NCI-H748 treated with DMSO at 0.1 percent for 48 hours (cell line): ENCODE measurements at regions not wholly inside any gene's neighbourhood (a gene's known extent, or its start where the extent isn't known, plus 50 kb on each side); places are given as distances from the start of the nearest gene placed in this dataset.

ENCODE experiments used
- DNase-seq: peaks from one replicate; lab custom pipeline; 2025; lab: John Stamatoyannopoulos, UW

DNA sequence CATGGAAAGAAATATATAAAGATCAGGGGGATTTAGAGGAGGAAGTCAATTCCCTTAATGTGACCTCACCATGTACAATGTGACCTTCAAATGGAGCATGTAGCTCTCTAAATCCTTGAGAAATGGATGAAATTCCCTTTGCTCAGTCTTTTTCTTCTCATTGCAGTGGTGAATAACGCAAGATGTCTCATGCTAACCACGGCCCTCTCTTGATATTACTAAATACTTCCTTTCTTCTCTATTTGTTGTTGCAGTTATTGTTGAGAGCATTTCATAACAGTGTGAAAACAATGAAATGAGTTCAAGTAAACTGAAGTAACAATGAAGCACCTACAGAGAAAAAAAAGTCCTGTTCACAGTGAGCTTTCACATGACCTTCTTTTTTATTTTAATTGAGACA, 55.6 kb downstream of the ZNF281 start:
- no peak for DNase-seq

- DNase-seq: no peak
Observed at GRCh38 chr1:200353232-200353631, 56.6 kb downstream of the ZNF281 start.

DNA sequence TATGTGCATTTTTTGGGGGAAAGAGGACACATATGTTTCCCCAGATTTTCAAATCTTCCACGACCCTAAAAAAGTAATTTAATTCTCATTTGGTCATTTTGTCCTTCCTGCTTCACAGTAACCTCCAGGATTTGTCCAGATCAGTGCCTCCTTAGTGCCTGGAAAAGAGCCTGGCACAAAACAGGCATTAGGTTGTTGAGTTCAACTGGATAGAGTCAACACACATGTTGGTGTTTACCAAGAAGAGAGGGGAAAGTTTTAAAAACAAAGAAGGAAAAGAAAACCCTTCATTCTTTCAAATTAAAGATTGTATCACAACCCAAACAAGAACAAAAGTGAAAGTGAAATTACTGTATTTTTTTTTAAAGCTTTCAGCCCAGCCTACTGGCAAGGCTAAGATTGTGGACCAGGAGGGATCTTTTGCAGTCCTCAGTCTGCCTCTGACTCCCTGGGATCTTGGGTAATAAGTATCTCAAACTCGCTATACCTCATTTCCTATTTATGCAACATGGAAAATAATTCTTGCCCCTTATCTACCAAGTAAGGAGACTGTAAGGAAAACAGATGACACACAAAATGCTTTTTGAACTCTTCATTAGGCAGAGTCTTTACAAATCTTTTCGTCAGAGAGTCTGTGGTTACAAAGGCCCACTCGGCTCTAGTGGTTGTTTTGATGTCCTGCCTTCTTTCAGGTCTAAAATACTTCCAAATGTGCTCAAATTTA, 57.8 kb downstream of the ZNF281 start:
- DNase-seq: no peak

DNA sequence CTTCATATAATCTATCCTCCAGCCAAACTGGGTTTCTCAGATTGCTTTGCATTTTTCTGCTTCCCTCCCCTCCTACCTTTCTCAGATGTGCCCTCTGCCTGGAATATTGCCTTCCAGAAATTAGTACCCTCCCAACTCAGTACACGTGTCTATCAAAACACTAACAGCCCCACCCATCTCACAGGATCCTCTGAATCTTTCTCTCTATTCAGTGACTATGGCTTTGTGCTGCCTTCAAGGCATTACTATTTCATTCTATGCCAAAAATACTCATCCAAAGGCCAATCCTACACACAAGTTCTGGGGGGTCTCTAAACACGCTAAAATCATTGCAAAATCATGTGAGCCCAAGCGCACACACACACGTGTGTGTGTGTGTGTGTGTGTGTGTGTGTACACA, 58.4 kb downstream of the ZNF281 start:
- DNase-seq: no peak

DNA sequence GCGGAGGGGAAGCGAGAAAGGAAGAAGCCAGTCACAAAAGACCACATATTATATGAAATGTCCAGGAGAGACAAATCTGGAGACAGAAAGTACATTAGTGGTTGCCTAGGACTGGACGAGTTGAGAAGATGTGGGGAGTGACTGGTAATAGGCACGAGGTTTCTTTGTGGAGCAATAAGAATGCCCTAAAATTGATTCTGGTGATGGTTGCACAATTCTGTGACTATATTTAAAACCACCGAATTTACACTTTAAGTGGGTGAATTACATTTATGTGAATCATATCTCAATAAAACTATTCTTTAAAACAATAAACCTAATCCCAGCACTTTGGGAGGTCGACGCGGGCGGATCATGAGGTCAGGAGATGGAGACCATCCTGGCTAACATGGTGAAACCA, 63.1 kb downstream of the ZNF281 start:
- no peak for DNase-seq

GRCh38 chr1:200345520-200345919, 64.3 kb downstream of the ZNF281 start:
- no peak for DNase-seq

DNA sequence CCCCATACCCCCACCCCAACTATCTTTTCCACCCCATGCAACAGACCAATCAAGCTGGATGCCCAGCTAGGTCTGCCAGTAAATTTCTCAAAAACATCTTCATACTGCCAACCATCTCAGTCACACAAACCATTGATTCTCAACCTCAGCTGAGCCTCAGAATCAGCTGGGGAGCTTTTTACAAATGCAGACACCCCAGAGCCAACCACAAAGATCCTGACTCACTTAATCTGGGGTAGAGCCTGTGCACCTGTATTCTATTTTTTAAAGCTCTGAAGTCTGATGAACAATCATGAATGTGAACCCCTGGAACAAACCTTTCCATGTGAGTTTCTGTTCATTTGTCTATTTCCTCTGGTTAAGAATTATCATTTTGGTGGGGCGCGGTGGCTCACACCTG, 66.0 kb downstream of the ZNF281 start:
- no peak for DNase-seq

GRCh38 chr1:200342511-200343311, 67.1 kb downstream of the ZNF281 start:
- no peak for DNase-seq

GRCh38 chr1:200338451-200338850, 71.4 kb downstream of the ZNF281 start:
- no peak for DNase-seq

DNA sequence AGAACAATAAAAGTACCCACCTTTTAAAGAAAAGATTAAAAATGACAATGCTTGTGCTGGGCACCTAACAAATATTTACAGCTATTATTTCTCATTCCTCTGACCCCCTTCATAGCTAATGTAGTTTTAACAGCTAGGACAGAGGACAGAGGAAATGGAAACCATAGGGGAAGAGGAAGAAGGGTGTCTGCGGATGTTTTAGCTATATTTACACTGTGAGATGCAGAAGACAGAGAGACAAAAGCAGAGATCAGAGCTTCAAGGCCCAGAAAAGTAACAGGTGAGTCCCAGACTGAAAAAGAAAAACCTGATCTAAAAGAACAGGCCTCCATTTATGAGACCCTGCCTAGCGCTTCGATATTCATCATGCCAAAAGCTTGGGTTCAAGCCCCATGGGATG, 72.0 kb downstream of the ZNF281 start:
- no peak for DNase-seq

DNA sequence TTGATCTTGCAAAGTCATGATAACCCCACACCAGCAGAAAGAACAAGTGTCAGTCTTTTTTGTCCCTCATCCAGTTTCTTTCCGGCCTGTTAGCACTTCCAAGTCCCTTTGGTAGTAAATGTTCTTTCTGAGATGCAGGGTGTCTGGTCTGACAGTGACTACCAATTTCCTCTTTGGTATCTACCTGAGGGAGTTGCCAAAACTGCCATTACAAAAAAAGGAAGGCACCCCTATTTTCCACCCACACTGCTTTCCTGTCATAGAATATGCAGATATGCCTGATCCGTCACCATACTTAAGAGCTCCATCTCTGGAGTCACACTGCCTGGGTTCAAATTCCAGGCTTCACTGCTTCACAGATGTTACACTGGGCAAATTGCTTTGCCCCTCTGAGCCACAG, 72.4 kb downstream of the ZNF281 start:
- DNase-seq: no peak

DNA sequence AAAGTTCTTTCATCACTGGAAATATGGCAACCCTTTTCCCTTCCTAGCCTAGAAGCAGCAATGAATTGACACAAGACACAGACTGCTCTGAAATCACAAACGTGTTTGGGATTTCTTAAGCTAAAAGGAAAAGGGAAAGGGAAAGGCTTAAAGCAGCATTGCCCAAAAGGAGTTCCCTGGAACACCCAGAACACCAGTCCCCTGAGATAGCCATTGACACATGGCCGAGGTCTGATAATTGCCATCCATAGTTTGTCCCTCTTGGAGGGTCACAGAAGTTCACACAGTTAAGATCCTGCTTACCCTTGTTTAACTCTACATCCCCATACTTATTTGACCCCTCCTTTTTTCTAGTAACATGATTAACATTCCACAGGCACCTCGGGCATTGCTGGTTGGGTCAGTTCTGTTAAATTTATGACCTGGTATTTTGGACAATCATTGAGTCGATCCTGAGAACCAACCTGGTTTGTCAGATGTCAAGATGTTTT, 72.9 kb downstream of the ZNF281 start:
- DNase-seq: no peak

DNA sequence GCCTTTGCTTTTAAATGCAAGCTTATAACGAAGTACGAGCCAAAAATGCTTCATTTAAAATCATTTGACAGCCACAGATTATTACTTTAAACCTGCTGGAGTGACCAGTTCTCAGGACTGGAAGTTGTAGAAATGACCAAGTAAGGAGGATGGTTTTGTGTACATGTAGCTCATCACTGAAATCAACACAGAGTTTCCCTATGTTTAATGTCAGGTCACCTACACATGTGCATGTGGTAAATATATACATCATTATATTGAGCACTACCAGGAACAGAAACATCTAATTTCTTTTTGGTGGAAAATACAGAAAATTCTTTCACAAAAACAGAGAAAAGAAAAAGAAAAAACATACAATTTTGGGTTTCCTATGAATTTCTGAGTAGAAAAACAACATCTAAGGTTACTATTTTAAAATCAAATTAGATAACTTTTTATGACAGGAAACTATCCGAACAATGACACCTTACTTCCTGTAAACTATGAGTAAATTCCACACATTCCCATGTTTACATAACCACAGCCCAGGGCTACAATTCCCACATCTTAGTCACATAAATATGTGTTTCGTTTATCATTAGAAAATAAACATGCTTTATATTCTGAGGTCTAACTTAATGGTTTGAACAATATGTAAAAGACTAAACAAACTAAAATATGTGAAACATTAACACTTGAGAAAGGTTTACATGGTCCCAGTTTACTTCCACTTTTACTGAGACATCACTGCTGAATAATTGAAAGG, 73.6 kb downstream of the ZNF281 start:
- no peak for DNase-seq

DNA sequence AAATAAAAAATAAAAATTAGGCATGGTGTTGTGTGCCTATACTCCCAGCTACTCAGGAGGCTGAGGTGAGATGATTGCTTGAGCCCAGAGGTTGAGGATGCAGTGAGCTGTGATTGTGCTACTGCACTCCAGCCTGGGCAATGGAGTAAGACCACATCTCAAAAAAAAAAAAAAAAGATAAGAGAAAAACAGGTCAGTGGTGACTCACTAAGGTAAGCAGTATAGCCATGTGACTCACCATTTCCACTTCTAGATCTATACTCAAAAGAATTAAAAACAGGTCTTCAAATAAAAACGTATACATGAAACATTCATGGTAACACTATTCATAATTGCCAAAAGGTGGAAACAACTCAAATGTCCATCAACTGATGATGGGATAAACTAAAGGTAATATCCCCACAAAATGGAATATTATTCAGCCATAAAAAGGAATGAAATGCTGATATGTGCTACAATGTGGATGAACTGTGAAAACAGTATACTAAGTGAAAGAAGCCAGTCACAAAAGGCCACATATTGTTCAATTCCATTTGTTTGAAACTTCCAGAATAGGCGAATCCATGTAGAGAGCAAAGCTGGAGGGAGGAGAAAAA, 75.1 kb downstream of the ZNF281 start:
- DNase-seq: no peak

DNA sequence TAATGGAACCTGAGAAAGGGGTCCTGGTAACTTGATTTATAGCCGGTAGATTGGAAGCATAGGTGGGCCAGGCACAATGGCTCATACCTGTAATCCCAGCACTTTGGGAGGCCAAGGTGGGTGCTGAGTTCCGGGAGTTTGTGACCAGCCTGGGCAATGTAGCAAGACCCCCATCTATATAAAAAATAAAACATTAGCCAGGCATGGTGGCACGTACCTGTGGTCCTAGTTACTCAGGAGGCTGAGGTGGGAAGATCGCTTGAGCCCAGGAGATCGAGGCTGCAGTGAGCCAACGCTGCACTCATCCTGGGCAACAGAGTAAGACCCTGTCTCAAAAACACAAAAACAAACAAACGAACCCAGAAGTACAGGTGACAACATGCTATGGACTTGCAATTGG, 76.5 kb downstream of the ZNF281 start:
- no peak for DNase-seq

DNA sequence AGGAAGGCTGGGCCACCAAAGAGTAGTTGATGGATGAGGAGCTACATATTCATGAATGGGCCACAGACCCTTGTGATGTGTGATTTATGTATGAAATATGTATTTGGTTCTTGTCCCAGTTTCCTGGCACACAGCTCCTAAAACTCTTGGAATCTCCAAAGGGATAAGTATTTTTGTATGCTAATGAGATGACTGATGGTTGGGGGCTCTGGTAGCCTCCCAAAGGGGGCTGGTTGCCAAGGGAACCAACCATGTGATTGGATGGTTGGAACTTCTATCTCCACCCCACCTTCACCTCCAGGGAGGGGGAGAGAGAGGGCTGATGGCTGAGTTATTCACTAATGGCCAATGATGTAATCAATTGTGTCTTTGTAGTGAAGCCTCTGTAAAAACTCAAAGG, 77.1 kb downstream of the ZNF281 start:
- no peak for DNase-seq

DNA sequence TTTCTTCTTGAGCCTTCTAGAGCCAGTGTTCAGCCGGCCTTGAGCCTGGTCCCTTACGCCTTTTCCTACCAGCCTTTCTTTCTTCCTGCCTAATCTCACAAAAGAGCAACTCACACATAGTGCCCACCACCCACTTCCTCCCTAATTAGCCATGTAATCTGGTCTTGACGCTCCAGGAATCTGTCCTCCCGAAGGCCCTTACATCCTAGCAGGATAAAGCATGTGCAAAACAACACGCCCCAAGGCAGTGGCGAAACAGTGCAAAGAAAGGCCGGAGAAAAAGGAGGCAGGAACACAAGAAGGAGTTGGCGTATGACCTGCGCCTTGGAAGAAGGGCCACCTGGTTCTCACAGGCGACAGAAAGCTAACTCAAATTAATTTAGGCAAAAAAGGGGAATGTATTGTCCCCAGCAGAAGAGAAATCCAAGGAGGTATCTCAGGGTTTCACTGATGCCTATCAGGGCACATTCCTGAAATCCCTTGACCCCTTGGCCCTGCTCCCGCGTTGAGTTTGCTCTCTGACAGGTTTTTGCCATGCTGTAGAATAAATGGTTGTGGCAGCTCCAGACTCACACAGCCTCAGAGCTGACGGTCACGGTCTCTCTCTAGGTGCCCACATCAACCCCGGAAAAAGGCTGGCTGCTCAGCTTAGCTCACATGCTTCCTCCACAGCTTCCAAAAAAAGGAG, 79.0 kb downstream of the ZNF281 start:
- DNase-seq: no peak

GRCh38 chr1:200329208-200329882, 80.5 kb downstream of the ZNF281 start:
- DNase-seq: no peak

- no peak for DNase-seq
Observed at GRCh38 chr1:200328379-200328778, 81.5 kb downstream of the ZNF281 start.

- DNase-seq: no peak
Observed at GRCh38 chr1:200323856-200324400, 85.9 kb downstream of the ZNF281 start.

DNA sequence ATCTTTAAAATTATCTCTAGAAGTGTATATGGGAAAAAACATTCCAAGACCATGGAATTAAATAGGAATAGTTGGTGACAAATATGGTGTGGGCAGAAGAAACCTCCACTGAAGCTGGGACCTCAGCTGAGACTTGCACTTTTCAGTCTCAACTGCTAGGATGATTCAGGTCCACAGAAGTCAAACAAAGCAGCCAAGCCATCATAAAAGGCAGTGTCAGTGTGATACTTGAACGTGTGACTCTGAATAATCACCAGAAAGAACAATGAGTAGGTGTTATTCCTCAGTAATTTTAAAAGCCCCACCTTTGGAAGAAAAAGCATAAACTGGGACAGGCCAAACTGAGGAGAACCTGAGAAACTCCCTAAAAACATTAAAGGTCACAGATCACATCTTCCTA, 90.7 kb downstream of the ZNF281 start:
- DNase-seq: no peak
